HG02870 (cell line): ENCODE measurements at regions not wholly inside any gene's neighbourhood (a gene's known extent, or its start where the extent isn't known, plus 50 kb on each side); places are given as distances from the start of the nearest gene placed in this dataset.

Experiments
- ATAC-seq: cut with Tn5 transposase; IDR thresholded peaks from one replicate; pipeline ENCODE4 v1.9.1; 2021; ENCODE audit warnings: mild to moderate bottlenecking, moderate library complexity; ENCODE audit not compliant: unreplicated experiment

DNA sequence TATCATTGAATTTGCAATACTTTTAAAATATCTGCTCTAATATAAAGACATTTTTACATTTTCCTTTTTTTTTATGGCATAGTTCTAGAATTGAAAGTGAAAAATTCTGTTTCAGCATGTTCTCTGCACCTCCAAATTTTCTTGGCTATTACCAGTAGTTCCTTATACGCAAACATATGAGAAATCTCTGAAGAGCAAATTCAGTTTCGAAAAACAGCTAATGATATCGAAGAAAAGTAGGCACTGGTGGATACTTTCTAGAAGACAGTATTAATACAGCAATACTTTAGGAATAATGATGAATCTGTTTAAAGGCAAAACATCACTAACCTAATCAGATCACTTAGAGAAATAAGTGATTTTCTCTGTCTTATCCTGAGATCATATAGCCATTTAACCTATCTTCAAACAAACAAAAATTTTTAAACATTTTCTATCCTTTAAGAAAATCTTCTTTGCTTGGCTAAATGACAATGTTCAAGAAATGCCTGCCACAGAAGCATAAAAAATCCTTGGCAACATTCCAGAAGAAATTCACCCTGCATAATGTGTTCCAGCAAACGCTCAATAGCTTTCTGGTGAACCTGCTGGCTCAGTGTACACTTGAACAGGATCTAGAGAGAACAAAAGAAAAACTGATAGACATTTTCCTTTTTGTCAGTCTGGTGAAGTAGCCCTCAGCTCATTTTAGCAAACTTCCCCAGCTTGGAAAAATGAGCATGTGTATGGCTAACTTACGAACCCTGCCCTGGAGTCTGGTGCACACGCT, 51.2 kb upstream of the KLF3 start:
- ATAC-seq: no peak
